Immature natural killer cell (primary cell): ENCODE measurements at regions not wholly inside any gene's neighbourhood (a gene's known extent, or its start where the extent isn't known, plus 50 kb on each side); places are given as distances from the start of the nearest gene placed in this dataset.

Experiments used
- DNase-seq, 3 donors: peaks; one replicate each; pipeline ENCODE4 v3.0.0; 2022; ENCODE audit warnings: mixed read lengths in 1 of 3
- H3K27ac Mint-ChIP-seq, 6 donors: one replicate each; pipeline ENCODE4 v1.8.0; 2020; ENCODE audit warnings: mixed read lengths in 6 of 6, mild to moderate bottlenecking in 5 of 6, inconsistent platforms in 4 of 6, moderate library complexity in 3 of 6
- H3K27me3 Mint-ChIP-seq, 3 donors: one replicate each; pipeline ENCODE4 v1.8.0; 2020 to 2021; ENCODE audit warnings: low read depth in 3 of 3, mild to moderate bottlenecking in 3 of 3, mixed read lengths in 3 of 3, moderate library complexity in 3 of 3, inconsistent platforms in 1 of 3
- H3K36me3 Mint-ChIP-seq, 3 donors: one replicate each; pipeline ENCODE4 v1.8.0; 2020; ENCODE audit warnings: mixed read lengths in 3 of 3, inconsistent platforms in 2 of 3, mild to moderate bottlenecking in 2 of 3
- H3K4me1 Mint-ChIP-seq, 2 donors: one replicate each; pipeline ENCODE4 v1.8.0; 2020; ENCODE audit warnings: inconsistent platforms in 2 of 2, mild to moderate bottlenecking in 2 of 2, mixed read lengths in 2 of 2, moderate library complexity in 1 of 2
- H3K4me3 Mint-ChIP-seq, 5 donors: one replicate each; pipeline ENCODE4 v1.8.0; 2020; ENCODE audit warnings: mild to moderate bottlenecking in 5 of 5, mixed read lengths in 5 of 5, inconsistent platforms in 3 of 5, moderate library complexity in 3 of 5
- H3K9me3 Mint-ChIP-seq, 6 donors: one replicate each; pipeline ENCODE4 v1.8.0; 2020; ENCODE audit warnings: mild to moderate bottlenecking in 6 of 6, mixed read lengths in 6 of 6, inconsistent platforms in 4 of 6, moderate library complexity in 3 of 6

GRCh38 chr12:82203086-82203485, 155.1 kb downstream of the CCDC59 start:
- Mint-ChIP-seq H3K4me3 (no peak overlapping the region), H3K27me3 (peaks cover 0 to 3% (median 2%) of the 10 kb centered on the region in 3 donors), H3K9me3 (peaks cover 0 to 27% (median 6%) of the 10 kb centered on the region in 6 donors), H3K4me1 (no peaks in the 10 kb centered on the region), H3K36me3 (no peaks in the 10 kb centered on the region), H3K27ac (no peak overlapping the region)
- DNase-seq = no peak

GRCh38 chr12:82187595-82187994, 170.6 kb downstream of the CCDC59 start:
- no peak for DNase-seq
- Mint-ChIP-seq H3K36me3 (no peaks in the 10 kb centered on the region), H3K27ac (no peak overlapping the region), H3K27me3 (peaks cover 0 to 1% (median 0%) of the 10 kb centered on the region in 3 donors), H3K9me3 (peaks cover 6 to 27% (median 13%) of the 10 kb centered on the region in 6 donors), H3K4me3 (no peak overlapping the region), H3K4me1 (no peaks in the 10 kb centered on the region)

- peaks cover 0 to 1% (median 0%) of the 10 kb centered on the region in 3 donors for H3K27me3 Mint-ChIP-seq
- peaks cover 6 to 30% (median 13%) of the 10 kb centered on the region in 6 donors for H3K9me3 Mint-ChIP-seq
- H3K4me1 Mint-ChIP-seq = no peaks in the 10 kb centered on the region
- no peak overlapping the region for H3K27ac Mint-ChIP-seq
- no peaks in the 10 kb centered on the region for H3K36me3 Mint-ChIP-seq
- DNase-seq = no peak
- H3K4me3 Mint-ChIP-seq = no peak overlapping the region
These were observed 171.2 kb downstream of the CCDC59 start for GRCh38 chr12:82187011-82187410.

GRCh38 chr12:82186282-82186681, 171.9 kb downstream of the CCDC59 start:
- H3K36me3 Mint-ChIP-seq = no peaks in the 10 kb centered on the region
- no peak for DNase-seq
- peaks cover 6 to 28% (median 12%) of the 10 kb centered on the region in 6 donors for H3K9me3 Mint-ChIP-seq
- H3K27ac Mint-ChIP-seq = no peak overlapping the region
- no peak overlapping the region for H3K4me3 Mint-ChIP-seq
- peaks cover 0 to 1% (median 0%) of the 10 kb centered on the region in 3 donors for H3K27me3 Mint-ChIP-seq
- H3K4me1 Mint-ChIP-seq = no peaks in the 10 kb centered on the region

DNA sequence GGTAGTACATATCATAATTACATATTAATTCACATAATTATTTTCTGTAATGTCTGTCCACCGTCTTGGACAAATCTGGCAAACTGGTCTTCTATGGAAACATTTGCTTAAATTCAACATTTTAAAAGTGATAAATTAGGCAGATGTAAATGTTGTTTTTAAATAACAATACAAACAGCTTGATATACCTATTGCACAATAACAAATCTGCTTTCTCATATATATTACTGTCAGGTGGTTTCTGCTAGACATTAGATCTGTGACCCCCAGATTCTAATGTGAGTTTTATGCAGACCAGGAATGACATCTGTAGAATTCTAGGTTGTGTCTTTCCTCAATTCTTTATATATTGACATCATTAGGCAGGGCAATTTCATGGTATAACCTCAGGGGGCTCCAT, 173.3 kb downstream of the CCDC59 start:
- no peak overlapping the region for H3K27ac Mint-ChIP-seq
- no peak overlapping the region for H3K4me3 Mint-ChIP-seq
- H3K4me1 Mint-ChIP-seq = no peaks in the 10 kb centered on the region
- H3K9me3 Mint-ChIP-seq = peaks cover 4 to 28% (median 11%) of the 10 kb centered on the region in 6 donors
- no peaks in the 10 kb centered on the region for H3K27me3 Mint-ChIP-seq
- DNase-seq = no peak
- no peaks in the 10 kb centered on the region for H3K36me3 Mint-ChIP-seq

- H3K9me3 Mint-ChIP-seq = peaks cover 0 to 21% (median 7%) of the 10 kb centered on the region in 6 donors
- no peaks in the 10 kb centered on the region for H3K4me1 Mint-ChIP-seq
- H3K36me3 Mint-ChIP-seq = no peaks in the 10 kb centered on the region
These were observed 175.5 kb downstream of the CCDC59 start for GRCh38 chr12:82182601-82183190.

GRCh38 chr12:82176761-82177490, 181.3 kb downstream of the CCDC59 start:
- Mint-ChIP-seq H3K27me3 (peaks cover 0 to 4% (median 0%) of the 10 kb centered on the region in 3 donors), H3K36me3 (no peaks in the 10 kb centered on the region), H3K27ac (no peak overlapping the region), H3K4me1 (no peaks in the 10 kb centered on the region), H3K9me3 (peaks cover 0 to 10% (median 2%) of the 10 kb centered on the region in 6 donors), H3K4me3 (no peak overlapping the region)
- no peak for DNase-seq

More at GRCh38 chr12:82182601-82183190, 175.5 kb downstream of the CCDC59 start:
- DNase-seq = no peak
- no peak overlapping the region for H3K27ac Mint-ChIP-seq
- H3K4me3 Mint-ChIP-seq = no peak overlapping the region
- no peaks in the 10 kb centered on the region for H3K27me3 Mint-ChIP-seq

DNA sequence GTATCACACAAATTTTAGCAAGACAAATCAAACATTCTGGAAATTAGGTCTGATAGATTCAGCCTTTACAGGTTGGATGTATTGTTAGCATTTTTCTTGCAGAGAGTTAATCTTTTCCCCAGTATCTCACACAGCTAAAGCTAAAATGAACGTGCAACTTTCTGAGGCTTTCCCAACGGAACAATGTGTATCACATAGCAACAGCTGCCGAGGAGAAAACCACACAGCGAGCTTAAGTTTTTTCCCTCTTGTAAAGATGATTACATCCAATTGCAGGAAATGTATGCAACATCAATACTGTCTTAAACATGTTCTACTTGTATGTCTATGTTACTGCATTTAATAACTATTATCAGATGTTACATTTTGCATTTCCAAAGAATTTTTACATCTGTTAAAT, 182.2 kb downstream of the CCDC59 start:
- Mint-ChIP-seq H3K4me3 (no peak overlapping the region), H3K27ac (no peak overlapping the region), H3K27me3 (peaks cover 0 to 4% (median 0%) of the 10 kb centered on the region in 3 donors), H3K36me3 (no peaks in the 10 kb centered on the region), H3K9me3 (peaks cover 0 to 9% (median 2%) of the 10 kb centered on the region in 6 donors), H3K4me1 (no peaks in the 10 kb centered on the region)
- DNase-seq = no peak

GRCh38 chr12:82174936-82175335, 183.3 kb downstream of the CCDC59 start:
- H3K36me3 Mint-ChIP-seq = no peaks in the 10 kb centered on the region

GRCh38 chr12:82174383-82174782, 183.8 kb downstream of the CCDC59 start:
- peaks cover 0 to 14% (median 6%) of the 10 kb centered on the region in 6 donors for H3K9me3 Mint-ChIP-seq
- no peaks in the 10 kb centered on the region for H3K4me1 Mint-ChIP-seq
- no peak overlapping the region for H3K4me3 Mint-ChIP-seq
- H3K27ac Mint-ChIP-seq = no peak overlapping the region
- DNase-seq = no peak
- H3K36me3 Mint-ChIP-seq = no peaks in the 10 kb centered on the region
- peaks cover 0 to 4% (median 0%) of the 10 kb centered on the region in 3 donors for H3K27me3 Mint-ChIP-seq

More at GRCh38 chr12:82174936-82175335, 183.3 kb downstream of the CCDC59 start:
- Mint-ChIP-seq H3K4me3 (no peak overlapping the region), H3K9me3 (peaks cover 0 to 9% (median 6%) of the 10 kb centered on the region in 6 donors), H3K27ac (no peak overlapping the region), H3K27me3 (peaks cover 0 to 4% (median 0%) of the 10 kb centered on the region in 3 donors), H3K4me1 (no peaks in the 10 kb centered on the region)
- no peak for DNase-seq

GRCh38 chr12:82149045-82149444, 209.1 kb downstream of the CCDC59 start:
- Mint-ChIP-seq H3K4me1 (no peaks in the 10 kb centered on the region), H3K27me3 (no peaks in the 10 kb centered on the region), H3K36me3 (no peaks in the 10 kb centered on the region), H3K4me3 (no peak overlapping the region), H3K9me3 (peaks cover 2 to 37% (median 4%) of the 10 kb centered on the region in 6 donors), H3K27ac (no peak overlapping the region)
- DNase-seq = no peak

DNA sequence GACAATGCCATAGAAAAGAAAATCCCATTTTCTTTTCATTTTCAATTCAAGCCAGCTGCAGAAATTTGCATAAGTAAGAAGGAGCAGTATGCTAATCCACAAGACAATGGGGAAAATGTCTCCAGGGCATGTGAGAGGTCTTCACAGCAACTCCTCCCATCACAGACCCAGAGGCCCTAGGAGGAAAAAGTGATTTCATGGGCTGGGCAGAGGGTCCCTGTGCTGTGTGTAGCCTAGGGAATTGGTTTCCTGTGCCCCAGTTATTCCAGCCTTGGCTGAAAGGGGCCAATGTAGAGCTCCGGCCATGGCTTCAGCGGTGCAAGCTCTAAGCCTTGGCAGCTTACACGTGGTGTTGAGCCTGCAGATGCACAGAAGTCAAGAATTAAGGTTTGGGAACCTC, 211.4 kb downstream of the CCDC59 start:
- Mint-ChIP-seq H3K4me3 (no peak overlapping the region), H3K9me3 (peaks cover 2 to 41% (median 5%) of the 10 kb centered on the region in 6 donors), H3K27ac (no peak overlapping the region), H3K36me3 (no peaks in the 10 kb centered on the region), H3K4me1 (no peaks in the 10 kb centered on the region), H3K27me3 (no peaks in the 10 kb centered on the region)
- no peak for DNase-seq

GRCh38 chr12:82144505-82144904, 213.7 kb downstream of the CCDC59 start:
- Mint-ChIP-seq H3K4me1 (no peaks in the 10 kb centered on the region), H3K27me3 (no peaks in the 10 kb centered on the region), H3K9me3 (peaks cover 2 to 30% (median 6%) of the 10 kb centered on the region in 6 donors), H3K36me3 (no peaks in the 10 kb centered on the region), H3K27ac (no peak overlapping the region), H3K4me3 (no peak overlapping the region)
- DNase-seq = no peak

- Mint-ChIP-seq H3K36me3 (no peaks in the 10 kb centered on the region), H3K4me3 (no peak overlapping the region), H3K27me3 (no peaks in the 10 kb centered on the region), H3K4me1 (no peaks in the 10 kb centered on the region), H3K9me3 (peaks cover 0 to 13% (median 3%) of the 10 kb centered on the region in 6 donors), H3K27ac (no peak overlapping the region)
- no peak for DNase-seq
These were observed 225.8 kb downstream of the CCDC59 start for GRCh38 chr12:82132390-82132789.
